Trophoblast cell (in vitro differentiated cells and primary cell): ENCODE measurements at regions not wholly inside any gene's neighbourhood (a gene's known extent, or its start where the extent isn't known, plus 50 kb on each side); places are given as distances from the start of the nearest gene placed in this dataset.

Source experiments
- DNase-seq, 2 donors: peaks; one replicate each; pipeline ENCODE4 v3.0.0-alpha.2; 2016
- H2AFZ ChIP-seq: 2 replicates; pipeline ENCODE4 v1.6.1; 2013; ENCODE audit warnings: low read length, moderate library complexity, mild to moderate bottlenecking; ENCODE audit not compliant: insufficient read depth, poor library complexity
- H2AK5ac ChIP-seq: 2 replicates; pipeline ENCODE4 v1.6.1; 2013; ENCODE audit warnings: mild to moderate bottlenecking, low read length
- H2BK120ac ChIP-seq: 2 replicates; pipeline ENCODE4 v1.6.1; 2013; ENCODE audit warnings: low read length, mild to moderate bottlenecking, moderate library complexity; ENCODE audit not compliant: insufficient read depth, poor library complexity
- H2BK12ac ChIP-seq: 2 replicates; pipeline ENCODE4 v1.6.1; 2013; ENCODE audit warnings: mild to moderate bottlenecking, low read length, moderate library complexity
- H2BK5ac ChIP-seq: 2 replicates; pipeline ENCODE4 v1.6.1; 2013; ENCODE audit warnings: low read length, low read depth, moderate library complexity, mild to moderate bottlenecking; ENCODE audit not compliant: poor library complexity
- H3K14ac ChIP-seq: 2 replicates; pipeline ENCODE4 v1.6.1; 2013; ENCODE audit warnings: mild to moderate bottlenecking, low read length
- H3K18ac ChIP-seq: 2 replicates; pipeline ENCODE4 v1.6.1; 2013; ENCODE audit warnings: mild to moderate bottlenecking, low read length
- H3K23ac ChIP-seq: 2 replicates; pipeline ENCODE4 v1.6.1; 2013; ENCODE audit warnings: low read length
- H3K27ac ChIP-seq: 2 replicates; pipeline ENCODE4 v1.5.1; 2013; ENCODE audit warnings: low read depth, mild to moderate bottlenecking, inconsistent platforms, low read length, moderate library complexity
- H3K27me3 ChIP-seq: 2 replicates; pipeline ENCODE4 v1.6.1; 2013; ENCODE audit warnings: inconsistent platforms, mild to moderate bottlenecking, low read length, moderate library complexity; ENCODE audit not compliant: insufficient read depth
- H3K36me3 ChIP-seq, 2 experiments: 1 replicate in 1 of 2; 2 replicates in 1 of 2; pipeline ENCODE4 v1.6.1; 2013; ENCODE audit warnings: low read length in 2 of 2, mild to moderate bottlenecking in 2 of 2, moderate library complexity in 1 of 2; ENCODE audit not compliant: insufficient read depth in 2 of 2, control insufficient read depth in 1 of 2
- H3K4ac ChIP-seq: 2 replicates; pipeline ENCODE4 v1.6.1; 2013; ENCODE audit warnings: low read depth, mild to moderate bottlenecking, low read length, moderate library complexity
- H3K4me1 ChIP-seq, 2 experiments: 1 replicate in 1 of 2; 2 replicates in 1 of 2; pipeline ENCODE4 v1.6.1; 2013; ENCODE audit warnings: low read length in 2 of 2, mild to moderate bottlenecking in 2 of 2, moderate library complexity in 1 of 2; ENCODE audit not compliant: insufficient read depth in 2 of 2, control insufficient read depth in 1 of 2
- H3K4me2 ChIP-seq: 2 replicates; pipeline ENCODE4 v1.6.1; 2013; ENCODE audit warnings: inconsistent platforms, mild to moderate bottlenecking, low read length, moderate library complexity
- H3K4me3 ChIP-seq: 2 replicates; pipeline ENCODE4 v1.5.1; 2013; ENCODE audit warnings: mild to moderate bottlenecking, low read depth, low read length, inconsistent platforms
- H3K79me1 ChIP-seq: one replicate; pipeline ENCODE4 v1.6.1; 2013; ENCODE audit warnings: low read length
- H3K79me2 ChIP-seq: 2 replicates; pipeline ENCODE4 v1.6.1; 2013; ENCODE audit warnings: low read length, mild to moderate bottlenecking; ENCODE audit not compliant: control insufficient read depth, insufficient read depth, poor library complexity
- H3K9ac ChIP-seq: 2 replicates; pipeline ENCODE4 v1.6.1; 2013; ENCODE audit warnings: mild to moderate bottlenecking, low read length
- H3K9me3 ChIP-seq: 2 replicates; pipeline ENCODE4 v1.6.1; 2013; ENCODE audit warnings: low read depth, mild to moderate bottlenecking, control low read depth, inconsistent platforms, low read length; ENCODE audit not compliant: insufficient read depth
- H4K12ac ChIP-seq: 2 replicates; pipeline ENCODE4 v1.6.1; 2013; ENCODE audit warnings: low read depth, mild to moderate bottlenecking, low read length, moderate library complexity
- H4K8ac ChIP-seq: 2 replicates; pipeline ENCODE4 v1.6.1; 2013; ENCODE audit warnings: low read depth, mild to moderate bottlenecking, low read length, moderate library complexity
- H4K91ac ChIP-seq: one replicate; pipeline ENCODE4 v1.6.1; 2013; ENCODE audit warnings: low read depth, mild to moderate bottlenecking, low read length, moderate library complexity
- WGBS: extraction: QIAGEN DNeasy Blood & Tissue Kit; methylation state at CpG from one replicate; pipeline ENCODE4 v1.1.7; 2013; ENCODE audit warnings: missing lambda C conversion rate; ENCODE audit not compliant: insufficient read length, insufficient coverage; ENCODE audit errors: extremely low coverage; 5-methylcytosine and 5-hydroxymethylcytosine counted together

DNA sequence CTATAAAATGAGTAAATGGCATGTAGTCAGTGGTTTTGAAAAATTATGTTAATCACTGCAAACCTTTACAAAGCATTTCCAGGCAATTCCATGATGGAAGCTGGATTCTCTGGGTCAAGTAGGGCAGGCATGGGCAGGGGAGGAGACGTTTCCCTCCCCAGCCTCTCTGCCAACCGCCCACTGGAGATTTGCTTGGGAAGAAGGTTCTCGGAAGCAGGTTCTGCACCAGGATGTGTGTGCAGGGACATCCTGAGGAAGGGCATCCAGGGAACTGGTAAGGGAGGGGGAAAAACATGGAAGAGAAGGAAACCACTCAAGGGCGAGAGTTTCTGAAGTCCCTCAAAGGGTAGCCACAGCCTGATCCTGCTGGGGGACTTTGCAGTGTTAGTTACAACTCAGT, 469.1 kb downstream of the TSHZ3 start:
- no peak for DNase-seq
- no peak overlapping the region for H4K91ac ChIP-seq
- no peak overlapping the region for H3K27ac ChIP-seq
- H3K36me3 ChIP-seq, result no peaks in the 10 kb centered on the region
- no peaks in the 10 kb centered on the region for H3K79me2 ChIP-seq
- no peak overlapping the region for H3K4me2 ChIP-seq
- no peak overlapping the region for H3K14ac ChIP-seq
- no peak overlapping the region for H3K4ac ChIP-seq
- no peaks in the 10 kb centered on the region for H3K79me1 ChIP-seq
- H2AK5ac ChIP-seq, result no peak overlapping the region
- no peak overlapping the region for H4K12ac ChIP-seq
- no peak overlapping the region for H3K9ac ChIP-seq
- no CpG with 5 or more reads among the region's 4 CpGs for WGBS
- no peak overlapping the region for H2BK5ac ChIP-seq
- no peaks in the 10 kb centered on the region for H3K27me3 ChIP-seq
- no peak overlapping the region for H3K4me3 ChIP-seq
- no peak overlapping the region for H3K18ac ChIP-seq
- no peaks in the 10 kb centered on the region for H3K4me1 ChIP-seq
- no peak overlapping the region for H2AFZ ChIP-seq
- H3K9me3 ChIP-seq, result no peaks in the 10 kb centered on the region
- H3K23ac ChIP-seq, result no peak overlapping the region
- no peak overlapping the region for H2BK12ac ChIP-seq
- H2BK120ac ChIP-seq, result no peak overlapping the region
- H4K8ac ChIP-seq, result no peak overlapping the region

GRCh38 chr19:30879736-30880135, 469.5 kb downstream of the TSHZ3 start:
- H3K27ac ChIP-seq, result no peak overlapping the region
- H2BK12ac ChIP-seq, result no peak overlapping the region
- H3K27me3 ChIP-seq, result no peaks in the 10 kb centered on the region

GRCh38 chr19:30879225-30879624, 470.0 kb downstream of the TSHZ3 start:
- WGBS, result no CpG with 5 or more reads among the region's 3 CpGs
- Histone ChIP-seq H2AK5ac (no peak overlapping the region), H3K79me2 (no peaks in the 10 kb centered on the region)

More at GRCh38 chr19:30879736-30880135, 469.5 kb downstream of the TSHZ3 start:
- no peak overlapping the region for H3K18ac ChIP-seq
- no peaks in the 10 kb centered on the region for H3K4me1 ChIP-seq
- no peak overlapping the region for H3K4ac ChIP-seq
- no peak overlapping the region for H3K23ac ChIP-seq
- no peak overlapping the region for H3K4me3 ChIP-seq
- no peak for DNase-seq
- no peak overlapping the region for H3K9ac ChIP-seq
- H4K8ac ChIP-seq, result no peak overlapping the region
- H3K36me3 ChIP-seq, result no peaks in the 10 kb centered on the region
- no peak overlapping the region for H4K91ac ChIP-seq
- H3K79me1 ChIP-seq, result no peaks in the 10 kb centered on the region
- H3K79me2 ChIP-seq, result no peaks in the 10 kb centered on the region
- no peak overlapping the region for H2AFZ ChIP-seq
- no peak overlapping the region for H3K4me2 ChIP-seq
- no peak overlapping the region for H2AK5ac ChIP-seq
- H2BK5ac ChIP-seq, result no peak overlapping the region
- no peak overlapping the region for H2BK120ac ChIP-seq
- no peak overlapping the region for H3K14ac ChIP-seq
- H4K12ac ChIP-seq, result no peak overlapping the region
- H3K9me3 ChIP-seq, result no peaks in the 10 kb centered on the region
- WGBS, result no CpG with 5 or more reads among the region's 3 CpGs

DNA sequence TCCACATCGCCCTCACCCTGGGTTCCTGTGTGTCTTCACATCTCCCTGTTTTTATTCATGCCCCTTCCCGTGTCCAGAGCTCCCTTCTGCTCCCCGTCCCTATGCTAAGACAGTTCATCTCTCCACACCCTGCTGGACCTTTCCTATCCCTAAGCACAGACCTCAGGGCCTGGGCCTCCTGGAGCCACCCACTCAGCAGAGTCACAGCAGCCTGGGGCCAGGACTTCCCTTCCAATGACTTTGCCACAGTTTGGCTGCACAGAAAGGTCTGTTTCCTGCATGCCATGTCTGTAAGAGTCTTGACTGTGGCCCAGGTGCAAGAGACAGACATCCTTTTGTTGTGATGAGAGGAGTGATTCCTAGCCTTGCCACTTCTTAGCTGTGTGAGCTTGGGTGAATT, 470.7 kb downstream of the TSHZ3 start:
- Histone ChIP-seq H2BK12ac (no peak overlapping the region), H2AK5ac (no peak overlapping the region), H3K9ac (no peak overlapping the region), H3K27ac (no peak overlapping the region), H3K23ac (no peak overlapping the region), H3K4me1 (no peaks in the 10 kb centered on the region), H2AFZ (no peak overlapping the region), H3K36me3 (no peaks in the 10 kb centered on the region), H4K91ac (no peak overlapping the region), H4K12ac (no peak overlapping the region), H2BK120ac (no peak overlapping the region), H3K27me3 (no peaks in the 10 kb centered on the region), H3K79me1 (no peaks in the 10 kb centered on the region), H3K79me2 (no peaks in the 10 kb centered on the region), H3K14ac (no peak overlapping the region), H3K4me3 (no peak overlapping the region), H3K4ac (no peak overlapping the region), H3K9me3 (no peaks in the 10 kb centered on the region), H3K4me2 (no peak overlapping the region), H4K8ac (no peak overlapping the region), H3K18ac (no peak overlapping the region), H2BK5ac (no peak overlapping the region)
- DNase-seq, result no peak
- no CpG with 5 or more reads among the region's 3 CpGs for WGBS

More at GRCh38 chr19:30879225-30879624, 470.0 kb downstream of the TSHZ3 start:
- Histone ChIP-seq H3K14ac (no peak overlapping the region), H4K12ac (no peak overlapping the region), H3K79me1 (no peaks in the 10 kb centered on the region), H2BK120ac (no peak overlapping the region), H3K4ac (no peak overlapping the region), H3K36me3 (no peaks in the 10 kb centered on the region), H3K9me3 (no peaks in the 10 kb centered on the region), H2BK12ac (no peak overlapping the region), H3K18ac (no peak overlapping the region), H4K91ac (no peak overlapping the region), H3K23ac (no peak overlapping the region), H3K9ac (no peak overlapping the region), H3K27me3 (no peaks in the 10 kb centered on the region), H4K8ac (no peak overlapping the region), H3K4me1 (no peaks in the 10 kb centered on the region), H3K27ac (no peak overlapping the region), H3K4me2 (no peak overlapping the region), H2AFZ (no peak overlapping the region), H2BK5ac (no peak overlapping the region), H3K4me3 (no peak overlapping the region)
- no peak for DNase-seq
